Endothelial cell of umbilical vein (primary cell): ENCODE measurements at regions not wholly inside any gene's neighbourhood (a gene's known extent, or its start where the extent isn't known, plus 50 kb on each side); places are given as distances from the start of the nearest gene placed in this dataset.

Experiments used
- BruUV-seq: library from RNA; stranded (reverse); fragments of 400-500 nt; replicated peaks from 2 replicates; lab custom pipeline; 2021; lab: Mats Ljungman, UMichigan
- CTCF ChIA-PET: fragments of 300-600, 350-600 bp; sonication (Branson Sonifier 250); formaldehyde crosslinking; loops from one replicate; lab custom pipeline; 2021; ENCODE audit warnings: antibody characterized with exemption, inconsistent platforms; lab: Charles Lee
- POLR2A ChIA-PET: fragments of 300-600, 350-600 bp; sonication (Branson Sonifier 250); formaldehyde crosslinking; loops from one replicate; lab custom pipeline; 2021; ENCODE audit warnings: antibody characterized with exemption, inconsistent platforms; lab: Charles Lee
- DNase-seq: peaks from one replicate; pipeline ENCODE4 v3.0.0-alpha.2; 2011; ENCODE audit warnings: low read depth, low spot score
- FAIRE-seq: peaks from 2 replicates; lab custom pipeline; 2011; peaks lifted over from hg19 to GRCh38; lab: Jason Lieb, UNC
- H2AFZ ChIP-seq: 2 replicates; pipeline ENCODE4 v1.6.0; 2012; ENCODE audit warnings: low read depth, low read length, control low read depth, inconsistent platforms
- H3K27ac ChIP-seq: 2 replicates; pipeline ENCODE4 v1.5.1; 2011; ENCODE audit warnings: low read depth, mild to moderate bottlenecking, control low read depth, low read length, moderate library complexity; ENCODE audit not compliant: insufficient read depth
- H3K27me3 ChIP-seq, 2 experiments: 2 replicates each; pipeline versions ENCODE4 v1.6.0 to v1.6.1; 2011; ENCODE audit warnings: low read length in 2 of 2, mixed read lengths in 1 of 2; ENCODE audit not compliant: control insufficient read depth in 2 of 2, insufficient read depth in 2 of 2
- H3K36me3 ChIP-seq, 2 experiments: 2 replicates in 1 of 2; 3 replicates in 1 of 2; pipeline ENCODE4 v1.5.1; 2011; ENCODE audit warnings: low read length in 2 of 2, mild to moderate bottlenecking in 1 of 2, moderate library complexity in 1 of 2; ENCODE audit not compliant: control insufficient read depth in 2 of 2, insufficient read depth in 2 of 2; ENCODE audit errors: extremely low read depth in 1 of 2
- H3K4me1 ChIP-seq: 3 replicates; pipeline ENCODE4 v1.5.1; 2011; ENCODE audit warnings: mild to moderate bottlenecking, low read length; ENCODE audit not compliant: control insufficient read depth, insufficient read depth; ENCODE audit errors: extremely low read depth
- H3K4me2 ChIP-seq: 2 replicates; pipeline ENCODE4 v1.6.1; 2011; ENCODE audit warnings: low read length, control low read depth, mixed read lengths; ENCODE audit not compliant: insufficient read depth
- H3K4me3 ChIP-seq, 3 experiments: fragments of 200-600 bp in 1 of 3; sonication (generic), shearing (Covaris generic) in 1 of 3; replicated peaks in 1 of 3; 2 replicates each; pipeline ENCODE4 v1.5.1; 2011 to 2016; ENCODE audit warnings: control low read depth in 3 of 3, low read length in 3 of 3, mild to moderate bottlenecking in 2 of 3, inconsistent platforms in 1 of 3, low read depth in 1 of 3, moderate library complexity in 1 of 3; ENCODE audit not compliant: insufficient read depth in 1 of 3
- H3K79me2 ChIP-seq: 2 replicates; pipeline ENCODE4 v1.6.0; 2012; ENCODE audit warnings: low read length, inconsistent platforms; ENCODE audit not compliant: control insufficient read depth, insufficient read depth
- H3K9ac ChIP-seq: replicated peaks from 2 replicates; pipeline ENCODE3; 2011; ENCODE audit warnings: low read length, control low read depth; ENCODE audit not compliant: insufficient read depth; ENCODE audit errors: extremely low read depth
- H3K9me1 ChIP-seq: replicated peaks from 3 replicates; pipeline ENCODE4 v1.6.0; 2011; ENCODE audit warnings: mild to moderate bottlenecking, low read length; ENCODE audit not compliant: control insufficient read depth, insufficient read depth; ENCODE audit errors: extremely low read depth
- H3K9me3 ChIP-seq: replicated peaks from 2 replicates; pipeline ENCODE4 v1.5.1; 2012; ENCODE audit warnings: low read length, inconsistent platforms; ENCODE audit not compliant: control insufficient read depth, insufficient read depth
- H4K20me1 ChIP-seq: replicated peaks from 2 replicates; pipeline ENCODE3; 2011; ENCODE audit warnings: mild to moderate bottlenecking, low read length; ENCODE audit not compliant: control insufficient read depth, insufficient read depth; ENCODE audit errors: extremely low read depth
- CTCF ChIP-seq, 2 donors: IDR thresholded peaks; 1 replicate in 1 of 2; 2 replicates in 1 of 2; pipeline ENCODE4 v1.5.1; 2011; ENCODE audit warnings: low read length in 2 of 2, mild to moderate bottlenecking in 2 of 2, moderate library complexity in 2 of 2, control low read depth in 1 of 2, inconsistent platforms in 1 of 2, low read depth in 1 of 2; ENCODE audit not compliant: insufficient read depth in 1 of 2; ENCODE audit errors: extremely low read depth in 1 of 2
- EZH2 ChIP-seq: IDR thresholded peaks from 2 replicates; pipeline ENCODE4 v1.6.1; 2012; ENCODE audit warnings: borderline replicate concordance, low read depth, mild to moderate bottlenecking, moderate library complexity, low read length, inconsistent platforms; ENCODE audit not compliant: severe bottlenecking
- FOS ChIP-seq: IDR thresholded peaks from 2 replicates; pipeline ENCODE4 v1.6.1; 2011; ENCODE audit warnings: mild to moderate bottlenecking, low read length, moderate library complexity, borderline replicate concordance; ENCODE audit not compliant: insufficient read depth
- GATA2 ChIP-seq: IDR thresholded peaks from 2 replicates; pipeline ENCODE4 v1.7.0; 2011; ENCODE audit warnings: low read depth, mild to moderate bottlenecking, moderate library complexity, mixed read lengths, low read length; ENCODE audit not compliant: insufficient read length, insufficient read depth
- JUN ChIP-seq: IDR thresholded peaks from 2 replicates; pipeline ENCODE4 v1.6.1; 2011; ENCODE audit warnings: borderline replicate concordance, low read depth; ENCODE audit not compliant: insufficient read length, insufficient read depth
- MAX ChIP-seq: IDR thresholded peaks from 2 replicates; pipeline ENCODE4 v1.6.1; 2011; ENCODE audit not compliant: insufficient read depth, insufficient read length
- MYC ChIP-seq: IDR thresholded peaks from one replicate; pipeline ENCODE4 v1.6.1; 2011; ENCODE audit warnings: mild to moderate bottlenecking, low read depth, low read length
- POLR2A ChIP-seq: IDR thresholded peaks from 2 replicates; pipeline ENCODE4 v1.6.1; 2012; ENCODE audit warnings: low read depth, mild to moderate bottlenecking, control low read depth, low read length
- POLR2AphosphoS5 ChIP-seq: IDR thresholded peaks from 2 replicates; pipeline ENCODE4 v1.6.1; 2012; ENCODE audit warnings: low read depth, mild to moderate bottlenecking, control low read depth, low read length, moderate library complexity; ENCODE audit not compliant: insufficient read depth
- dilution Hi-C: fragments of 300-500 bp; cut with MboI; formaldehyde crosslinking; loops from one replicate; pipeline ENCODE4 v1.15.0; 2019; ENCODE audit warnings: low sequenced_read_pairs; ENCODE audit not compliant: extremely low pct_ligation_motif_present
- intact Hi-C: fragments of 100-400 bp; cut with micrococcal nuclease; formaldehyde crosslinking; loops from one replicate; pipeline ENCODE4 v1.10.0; 2022

- Histone ChIP-seq H2AFZ (no peak overlapping the region), H3K27ac (peak overlapping the region; percentile 81), H3K4me2 (no peak overlapping the region), H3K27me3 (no peaks in the 10 kb centered on the region), H4K20me1 (no peaks in the 10 kb centered on the region), H3K4me3 (no peak overlapping the region), H3K9ac (no peak overlapping the region), H3K36me3 (no peaks in the 10 kb centered on the region), H3K79me2 (no peaks in the 10 kb centered on the region), H3K9me1 (no peaks in the 10 kb centered on the region), H3K4me1 (peaks cover 6% of the 10 kb centered on the region), H3K9me3 (no peaks in the 10 kb centered on the region)
- intact Hi-C loops (loop anchor here (2.0 kb wide), 1 partner anchor 110 kb away; no protein-coding TSS in a partner anchor), dilution Hi-C loops (no loop called here)
- ChIA-PET POLR2A (no interaction called here), CTCF (no interaction called here)
- no TSS peak for BruUV-seq
- FAIRE-seq (no peak), DNase-seq (peak; percentile 46)
- TF ChIP-seq POLR2AphosphoS5, result no peak
- TF ChIP-seq EZH2, result no peak
- no peak for TF ChIP-seq POLR2A
- peak; percentile 34 for TF ChIP-seq GATA2
- peak; percentile 99 for TF ChIP-seq JUN
Observed at GRCh38 chr1:29974316-29974724, 738.0 kb downstream of the PTPRU start.

GRCh38 chr1:29973406-29973805 lies 737.1 kb downstream of the PTPRU start:
- intact Hi-C loops, result no loop called here
- FAIRE-seq (no peak), DNase-seq (no peak)
- Histone ChIP-seq H4K20me1 (no peaks in the 10 kb centered on the region), H3K9me3 (no peaks in the 10 kb centered on the region), H3K27me3 (no peaks in the 10 kb centered on the region), H3K4me1 (peaks cover 6% of the 10 kb centered on the region), H3K36me3 (no peaks in the 10 kb centered on the region), H3K4me2 (no peak overlapping the region), H3K27ac (no peak overlapping the region), H3K79me2 (no peaks in the 10 kb centered on the region), H3K9ac (no peak overlapping the region), H3K4me3 (no peak overlapping the region), H2AFZ (no peak overlapping the region), H3K9me1 (no peaks in the 10 kb centered on the region)
- TF ChIP-seq JUN (no peak), POLR2AphosphoS5 (no peak), MAX (no peak), MYC (no peak), GATA2 (no peak), CTCF (IDR thresholded peaks at IDR 0.05; ENCODE audit: extremely low read depth in 1 of 2, insufficient read depth in 1 of 2, low read depth in 1 of 2, low read length in 2 of 2) (no peak), EZH2 (no peak), POLR2A (no peak), FOS (no peak)
- dilution Hi-C loops, result no loop called here
- ChIA-PET POLR2A (no interaction called here), CTCF (no interaction called here)
- no TSS peak for BruUV-seq
